ENCODE measurements at regions not wholly inside any gene's neighbourhood (a gene's known extent, or its start where the extent isn't known, plus 50 kb on each side); places are given as distances from the start of the nearest gene placed in this dataset.

DNA sequence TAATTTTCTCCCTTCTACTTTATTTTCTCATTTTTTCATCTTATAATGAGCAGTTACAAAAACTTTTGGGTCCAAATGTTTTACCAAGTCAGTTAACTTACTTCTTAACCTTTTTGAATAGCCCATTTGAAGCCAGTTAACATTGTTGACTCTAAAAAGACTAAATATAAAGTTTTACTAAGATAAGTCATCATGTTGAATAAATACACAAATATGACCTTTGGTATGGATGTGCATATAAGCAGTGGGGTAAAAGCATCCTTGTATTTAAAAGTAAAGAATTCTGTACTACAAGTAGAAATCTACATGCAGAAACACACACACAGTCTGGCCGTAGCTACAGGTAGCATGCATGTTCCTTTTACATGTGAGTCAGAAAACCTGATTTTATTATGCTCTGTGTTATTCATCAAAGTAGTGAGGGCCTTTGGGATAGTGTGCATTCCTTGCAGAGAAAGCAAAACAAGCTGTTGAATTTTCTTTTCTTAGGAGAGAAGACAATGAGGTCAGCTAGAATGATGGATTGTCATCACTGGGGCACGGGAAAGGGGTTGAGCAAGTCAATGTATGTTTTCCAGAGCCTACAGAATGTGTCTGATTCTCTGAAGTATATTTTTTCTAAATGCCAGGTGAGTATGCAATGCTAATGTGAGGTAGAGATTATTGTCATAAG, 533.2 kb upstream of the AGA start:
- TF ChIP-seq POLR2A (IDR thresholded peaks at IDR 0.05): no peak
- TF ChIP-seq, protein P1, sequence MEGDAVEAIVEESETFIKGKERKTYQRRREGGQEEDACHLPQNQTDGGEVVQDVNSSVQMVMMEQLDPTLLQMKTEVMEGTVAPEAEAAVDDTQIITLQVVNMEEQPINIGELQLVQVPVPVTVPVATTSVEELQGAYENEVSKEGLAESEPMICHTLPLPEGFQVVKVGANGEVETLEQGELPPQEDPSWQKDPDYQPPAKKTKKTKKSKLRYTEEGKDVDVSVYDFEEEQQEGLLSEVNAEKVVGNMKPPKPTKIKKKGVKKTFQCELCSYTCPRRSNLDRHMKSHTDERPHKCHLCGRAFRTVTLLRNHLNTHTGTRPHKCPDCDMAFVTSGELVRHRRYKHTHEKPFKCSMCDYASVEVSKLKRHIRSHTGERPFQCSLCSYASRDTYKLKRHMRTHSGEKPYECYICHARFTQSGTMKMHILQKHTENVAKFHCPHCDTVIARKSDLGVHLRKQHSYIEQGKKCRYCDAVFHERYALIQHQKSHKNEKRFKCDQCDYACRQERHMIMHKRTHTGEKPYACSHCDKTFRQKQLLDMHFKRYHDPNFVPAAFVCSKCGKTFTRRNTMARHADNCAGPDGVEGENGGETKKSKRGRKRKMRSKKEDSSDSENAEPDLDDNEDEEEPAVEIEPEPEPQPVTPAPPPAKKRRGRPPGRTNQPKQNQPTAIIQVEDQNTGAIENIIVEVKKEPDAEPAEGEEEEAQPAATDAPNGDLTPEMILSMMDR (IDR thresholded peaks at IDR 0.05): no peak
- WGBS, 2 donors: 63 to 67% methylated on average over 2 of the region's 2 CpGs
- Histone ChIP-seq H3K4me3 (no peak overlapping the region), H3K4me1 (no peaks in the 10 kb centered on the region), H3K9me3 (no peaks in the 10 kb centered on the region), H3K27me3 (no peaks in the 10 kb centered on the region), H3K36me3 (ENCODE audit: low read depth, missing control alignments) (no peaks in the 10 kb centered on the region), H3K27ac (no peak overlapping the region)
- DNase-seq: no peak
- intact Hi-C loops (cut with DNase I; ENCODE audit: low total_unique reads): no loop called here

- H3K4me3 ChIP-seq: no peak overlapping the region
- no peak for DNase-seq
- TF ChIP-seq, protein P1 (IDR thresholded peaks at IDR 0.05): no peak
- TF ChIP-seq POLR2A (IDR thresholded peaks at IDR 0.05): no peak
- intact Hi-C loops (cut with DNase I; ENCODE audit: low total_unique reads): no loop called here
- no peaks in the 10 kb centered on the region for H3K9me3 ChIP-seq
- no peaks in the 10 kb centered on the region for H3K4me1 ChIP-seq
- no peak overlapping the region for H3K27ac ChIP-seq
- no peaks in the 10 kb centered on the region for H3K27me3 ChIP-seq
- no peaks in the 10 kb centered on the region for H3K36me3 ChIP-seq (ENCODE audit: low read depth, missing control alignments)
- WGBS, 2 donors: 80 to 88% methylated on average over 1 of the region's 1 CpG
Measured at GRCh38 chr4:177986236-177986635, 544.0 kb upstream of the AGA start.

DNA sequence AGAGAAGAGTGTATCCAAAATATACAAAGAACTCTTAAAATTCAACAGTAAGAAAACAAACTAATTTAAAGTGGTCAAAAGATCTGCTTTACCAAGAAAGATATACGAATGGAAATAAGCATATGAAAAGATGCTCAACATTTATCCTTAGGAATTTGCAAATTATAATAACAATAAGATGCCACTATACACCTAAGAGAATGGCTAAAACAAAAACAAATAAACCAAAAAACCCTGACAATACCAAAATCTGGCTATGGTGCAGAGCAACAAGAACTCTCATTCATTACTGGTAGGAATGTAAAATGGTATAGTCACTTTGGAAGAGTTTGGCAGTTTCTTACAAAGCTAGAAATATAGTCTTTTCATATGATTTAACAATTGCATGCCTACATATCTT, 545.7 kb upstream of the AGA start:
- H3K4me3 ChIP-seq: no peak overlapping the region
- H3K4me1 ChIP-seq: no peaks in the 10 kb centered on the region
- 65 to 80% methylated on average over 1 of the region's 1 CpG for WGBS, 2 donors
- DNase-seq: no peak
- no peaks in the 10 kb centered on the region for H3K27me3 ChIP-seq
- no peaks in the 10 kb centered on the region for H3K36me3 ChIP-seq (ENCODE audit: low read depth, missing control alignments)
- no peak overlapping the region for H3K27ac ChIP-seq
- no peak for TF ChIP-seq POLR2A (IDR thresholded peaks at IDR 0.05)
- TF ChIP-seq, protein P1 (IDR thresholded peaks at IDR 0.05): no peak
- intact Hi-C loops (cut with DNase I; ENCODE audit: low total_unique reads): no loop called here
- no peaks in the 10 kb centered on the region for H3K9me3 ChIP-seq

DNA sequence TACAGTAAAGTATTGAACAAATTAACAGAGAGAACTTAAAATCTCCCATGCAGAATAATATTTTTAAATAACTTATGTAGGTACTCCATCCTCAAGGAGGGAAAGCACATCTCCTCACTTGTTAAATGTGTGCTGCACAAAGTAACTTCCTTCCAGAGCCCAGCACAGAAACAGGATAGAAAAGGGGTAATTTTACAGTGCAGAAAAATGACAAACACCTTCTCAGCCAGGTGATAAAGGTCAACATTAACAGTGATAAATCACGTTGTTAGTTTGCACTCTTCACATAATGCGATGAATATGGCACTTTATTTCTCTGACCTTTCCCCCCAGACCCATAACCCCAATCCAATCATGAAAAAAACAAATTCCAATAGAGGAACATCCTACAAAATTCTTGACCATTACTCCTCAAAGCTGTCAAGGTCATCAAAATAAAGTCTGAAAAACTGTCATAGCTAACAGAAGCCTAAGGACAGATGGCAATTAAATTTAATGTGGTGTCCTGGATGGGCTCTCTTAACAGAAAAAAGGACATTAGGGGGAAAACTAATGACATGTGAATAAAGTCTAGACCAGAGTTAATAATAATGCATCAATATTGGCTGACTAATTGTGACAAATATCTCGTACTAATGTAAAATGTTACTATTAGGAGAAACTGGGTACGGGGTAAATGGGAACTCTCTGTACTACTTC, 547.4 kb upstream of the AGA start:
- no peak for DNase-seq
- Histone ChIP-seq H3K27me3 (no peaks in the 10 kb centered on the region), H3K4me3 (no peak overlapping the region), H3K36me3 (ENCODE audit: low read depth, missing control alignments) (no peaks in the 10 kb centered on the region), H3K9me3 (no peaks in the 10 kb centered on the region), H3K27ac (no peak overlapping the region), H3K4me1 (no peaks in the 10 kb centered on the region)
- 62 to 66% methylated on average over 4 of the region's 4 CpGs for WGBS, 2 donors
- intact Hi-C loops (cut with DNase I; ENCODE audit: low total_unique reads): no loop called here
- TF ChIP-seq POLR2A (IDR thresholded peaks at IDR 0.05): no peak
- TF ChIP-seq, protein P1 (IDR thresholded peaks at IDR 0.05): no peak
